Erythroblast (primary cell): ENCODE measurements at regions not wholly inside any gene's neighbourhood (a gene's known extent, or its start where the extent isn't known, plus 50 kb on each side); places are given as distances from the start of the nearest gene placed in this dataset.
"Not testable (repeated sequence)": the region's sequence is repeated elsewhere in the genome, so short reads cannot be mapped to it uniquely, and the experiment has no call there.

Source experiments
- DNase-seq, 2 experiments: peaks; one replicate each; lab custom pipeline; 2025; lab: John Stamatoyannopoulos, UW
- GATA1 ChIP-seq: IDR thresholded peaks from 2 replicates; pipeline ENCODE4 v1.6.1; 2011; ENCODE audit warnings: low read depth, mild to moderate bottlenecking, control low read depth, low read length, moderate library complexity
- POLR2A ChIP-seq: IDR thresholded peaks from 2 replicates; pipeline ENCODE4 v1.6.1; 2011; ENCODE audit warnings: mild to moderate bottlenecking, low read length

DNA sequence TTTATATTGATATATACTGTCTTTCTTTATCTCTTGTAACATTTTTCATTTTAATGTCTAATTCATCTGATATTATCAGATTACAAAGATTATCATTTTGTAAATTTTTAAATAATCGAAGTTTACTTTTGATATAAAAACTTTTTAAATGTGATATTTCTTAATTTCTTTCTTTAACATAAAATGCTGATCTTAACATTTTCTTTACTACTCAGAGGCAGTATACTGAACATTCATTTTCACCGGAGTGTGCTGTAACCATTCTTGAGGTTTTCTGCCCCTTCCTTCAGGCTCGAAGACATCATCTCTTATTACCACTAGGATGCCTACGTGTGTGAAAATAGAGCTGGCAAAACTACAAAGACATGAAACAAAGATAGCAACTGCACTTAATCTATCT is 186.9 kb downstream of the DIO2 start:
- TF ChIP-seq POLR2A (no peak), GATA1 (no peak)
- no peak for DNase-seq

- DNase-seq = not testable (repeated sequence)
Measured at GRCh38 chr14:80018476-80018875, 192.8 kb downstream of the DIO2 start.

GRCh38 chr14:80017795-80018194 is 193.5 kb downstream of the DIO2 start:
- DNase-seq = no peak
- TF ChIP-seq GATA1 (no peak), POLR2A (no peak)

GRCh38 chr14:80010245-80010644 is 201.1 kb downstream of the DIO2 start:
- DNase-seq = not testable (repeated sequence)

DNA sequence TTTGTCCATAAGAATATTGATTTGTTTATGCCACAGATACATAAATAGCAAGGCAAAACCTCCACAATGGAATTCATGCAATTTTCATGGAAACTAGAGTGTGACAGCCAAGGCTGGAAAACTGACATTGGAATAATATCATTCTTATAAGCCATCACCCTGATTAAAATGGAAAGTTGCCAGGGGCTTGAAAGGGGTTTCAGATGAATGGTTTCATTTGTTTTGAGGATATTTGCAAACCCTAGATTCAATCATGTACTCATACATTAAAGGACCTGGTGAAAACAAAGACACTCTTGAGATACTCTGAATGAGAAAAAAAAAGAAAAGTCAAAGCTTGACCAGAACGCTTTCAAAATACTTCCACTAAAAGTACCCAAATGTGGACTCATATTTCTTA is 205.7 kb downstream of the DIO2 start:
- TF ChIP-seq GATA1 = no peak
- TF ChIP-seq POLR2A = no peak
- DNase-seq = no peak

- TF ChIP-seq GATA1 = no peak
- TF ChIP-seq POLR2A = no peak
- DNase-seq = no peak
Measured at GRCh38 chr14:80004871-80005270, 206.4 kb downstream of the DIO2 start.

DNA sequence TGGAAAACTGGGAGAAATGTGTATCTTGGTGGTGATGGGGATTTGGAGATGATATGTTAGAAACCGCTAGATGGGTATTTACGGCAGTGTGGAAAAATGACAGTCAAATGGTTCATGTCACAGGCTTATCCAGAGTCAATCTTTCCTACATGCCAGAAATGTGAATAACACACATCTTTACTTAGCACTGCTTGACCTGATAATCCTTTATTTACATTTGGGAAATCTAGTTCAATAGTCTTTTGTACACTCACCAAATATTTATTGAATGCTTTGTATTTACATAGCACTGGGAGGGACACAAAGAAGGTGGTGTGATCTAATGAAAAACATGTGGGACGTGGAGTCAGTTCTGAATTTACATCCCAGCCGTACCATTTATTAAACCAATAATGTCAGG is 208.2 kb downstream of the DIO2 start:
- TF ChIP-seq GATA1 (no peak), POLR2A (no peak)
- DNase-seq = no peak

DNA sequence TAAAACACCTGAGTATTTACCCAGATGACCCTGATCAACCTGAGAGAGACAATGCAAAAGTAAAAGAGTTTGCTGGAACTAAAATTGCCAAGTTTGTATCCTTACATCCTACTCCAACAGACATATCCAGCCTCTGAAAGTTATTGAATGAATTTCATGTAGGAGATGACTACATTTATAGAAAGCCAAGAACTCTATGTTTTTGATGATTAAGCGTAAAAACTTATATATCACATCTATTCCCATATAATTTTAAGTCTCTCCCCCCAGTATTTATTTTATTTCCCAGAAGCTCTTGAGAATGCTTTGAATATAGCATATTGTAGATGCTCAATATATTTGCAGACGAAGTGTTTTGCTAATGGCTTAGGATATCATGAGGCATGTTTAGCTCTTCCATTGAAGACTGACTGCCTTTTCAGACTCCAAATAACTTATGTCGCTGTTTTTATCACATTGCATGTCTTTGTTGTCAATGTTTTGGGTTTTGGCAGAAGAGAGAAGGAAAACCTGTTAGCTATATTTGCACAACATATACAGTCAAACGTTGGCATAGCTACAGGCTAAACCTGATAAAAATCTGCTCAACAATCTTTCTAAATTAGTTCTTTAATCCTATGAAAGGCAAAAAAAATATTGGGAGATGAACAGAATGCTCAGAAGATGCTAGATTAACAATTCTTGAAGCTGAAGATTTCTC is 213.6 kb downstream of the DIO2 start:
- TF ChIP-seq GATA1 (no peak), POLR2A (no peak)
- DNase-seq = no peak

DNA sequence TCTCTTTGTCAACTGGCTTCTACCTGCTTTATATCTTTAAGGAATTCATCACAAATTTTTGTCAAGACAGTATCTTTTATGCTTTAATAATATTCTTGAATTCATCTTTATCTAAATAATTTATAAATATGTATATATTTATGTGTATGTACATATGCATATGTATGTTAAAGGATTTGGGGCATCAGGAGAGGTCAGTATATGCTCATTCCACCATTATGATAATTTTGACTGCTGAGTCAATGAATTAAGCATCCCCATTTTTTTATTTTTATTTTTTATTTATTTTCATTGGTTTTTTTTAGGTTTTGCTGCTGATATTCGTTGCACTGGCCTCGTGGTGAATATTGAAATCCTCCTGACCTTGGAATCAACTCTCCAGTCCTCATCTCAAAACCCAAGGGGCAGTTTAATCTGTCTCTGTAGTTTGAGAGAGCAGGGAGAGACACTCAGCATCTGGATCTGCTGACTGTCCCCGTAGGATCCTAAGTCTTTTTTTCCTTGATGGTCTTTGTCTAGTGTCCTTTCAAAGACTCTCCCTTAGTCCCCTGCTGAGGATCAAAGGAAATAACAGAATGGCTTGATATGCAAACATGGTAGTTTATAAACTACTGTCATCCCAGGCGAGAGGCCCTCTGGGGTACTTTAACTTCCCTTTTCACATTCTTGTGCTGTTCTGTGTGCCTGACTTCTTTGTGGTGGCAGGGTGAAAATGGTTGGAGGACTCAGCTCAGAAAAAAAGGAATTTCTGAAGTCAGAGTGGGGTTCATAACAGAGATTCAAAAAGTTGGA is 218.7 kb downstream of the DIO2 start:
- TF ChIP-seq POLR2A = no peak
- TF ChIP-seq GATA1 = no peak
- DNase-seq = no peak

DNA sequence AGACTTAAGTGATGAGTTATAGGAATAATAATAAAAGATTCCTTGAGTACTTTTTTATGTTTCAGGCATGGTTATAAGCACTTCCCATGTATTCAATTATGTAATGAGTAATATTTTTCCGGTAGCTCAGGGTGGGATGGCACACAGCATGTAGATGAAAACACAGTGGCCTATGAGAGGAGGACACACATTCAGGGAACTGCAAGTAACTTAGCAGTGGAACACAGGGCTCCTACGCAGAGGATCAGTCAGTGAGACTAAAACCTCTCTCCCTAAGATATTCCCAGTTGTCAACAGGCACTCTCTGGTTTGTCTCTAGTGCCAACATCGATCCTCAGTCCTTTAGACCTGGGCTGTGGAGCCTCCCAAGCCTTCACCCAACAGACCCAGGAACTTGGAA is 219.4 kb downstream of the DIO2 start:
- no peak for DNase-seq
- no peak for TF ChIP-seq GATA1
- no peak for TF ChIP-seq POLR2A

- no peak for TF ChIP-seq POLR2A
- no peak for TF ChIP-seq GATA1
- DNase-seq = no peak
Measured at GRCh38 chr14:79989990-79990389, 221.3 kb downstream of the DIO2 start.

- DNase-seq = no peak
Measured at GRCh38 chr14:79986251-79986650, 225.1 kb downstream of the DIO2 start.

GRCh38 chr14:79972230-79972629 is 239.1 kb downstream of the DIO2 start:
- TF ChIP-seq POLR2A = no peak
- no peak for TF ChIP-seq GATA1
- DNase-seq = no peak

More at GRCh38 chr14:79986251-79986650, 225.1 kb downstream of the DIO2 start:
- TF ChIP-seq POLR2A = no peak
- no peak for TF ChIP-seq GATA1

GRCh38 chr14:79971330-79971729 is 240.0 kb downstream of the DIO2 start:
- DNase-seq = no peak
- no peak for TF ChIP-seq GATA1
- no peak for TF ChIP-seq POLR2A

DNA sequence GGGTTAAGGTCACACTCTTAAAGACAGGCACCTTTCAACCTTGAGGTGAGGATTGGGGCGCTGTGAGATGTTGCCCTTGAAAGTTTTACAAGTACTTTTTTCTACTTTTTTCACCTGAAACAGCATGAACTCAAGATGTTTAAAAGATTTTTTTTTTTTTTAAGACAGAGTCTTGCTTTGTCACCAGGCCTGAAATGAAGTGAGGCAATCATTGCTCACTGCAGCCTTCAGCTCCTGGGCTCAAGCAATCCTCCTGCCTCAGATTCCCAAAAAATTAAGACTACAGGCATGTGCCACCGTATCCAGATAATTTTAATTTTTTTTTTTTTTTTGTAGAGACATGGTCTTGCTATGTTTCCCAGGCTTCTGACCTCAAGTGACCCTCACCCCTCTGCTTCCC is 243.9 kb downstream of the DIO2 start:
- no peak for DNase-seq
- TF ChIP-seq GATA1 (no peak), POLR2A (no peak)

DNA sequence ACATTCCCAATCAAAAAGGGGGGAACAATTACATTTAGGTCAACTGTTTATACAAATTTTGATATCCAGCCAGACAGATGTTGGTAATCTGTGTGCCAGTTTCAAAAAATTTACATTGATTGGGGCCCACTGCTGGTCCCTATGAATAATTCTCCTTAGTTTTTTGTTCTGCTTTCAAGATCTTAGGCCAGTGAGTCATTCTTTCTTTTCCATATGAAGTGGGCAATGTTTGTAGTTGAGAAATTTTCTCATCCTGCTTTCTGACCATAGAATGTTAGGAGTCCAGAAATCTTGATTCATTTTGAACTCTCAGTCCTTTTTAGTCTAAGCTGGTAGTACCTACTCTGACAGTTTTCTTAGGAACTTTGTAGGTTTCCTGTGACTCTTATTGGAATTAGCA is 244.3 kb downstream of the DIO2 start:
- no peak for TF ChIP-seq GATA1
- TF ChIP-seq POLR2A = no peak
- DNase-seq = no peak
